ENCODE measurements at regions not wholly inside any gene's neighbourhood (a gene's known extent, or its start where the extent isn't known, plus 50 kb on each side); places are given as distances from the start of the nearest gene placed in this dataset.

DNA sequence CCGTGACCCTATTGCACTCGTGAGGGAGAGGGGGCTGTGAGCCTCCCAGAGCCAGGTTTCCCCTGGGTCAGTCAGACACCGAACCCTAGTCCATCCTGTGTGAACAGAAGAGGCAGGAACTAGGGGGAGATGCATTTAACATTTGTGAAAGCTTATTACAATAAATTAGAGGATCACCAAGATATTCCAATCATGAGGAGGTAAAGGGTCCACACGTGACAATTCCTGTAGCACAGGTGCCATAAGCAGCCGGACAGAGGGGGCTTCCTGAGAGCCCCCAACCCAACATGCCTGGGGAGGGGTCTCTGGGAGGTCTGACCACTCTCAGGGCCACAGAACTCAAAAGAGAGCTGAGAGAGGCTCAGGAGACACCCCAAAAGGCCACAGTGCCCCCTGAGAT lies 93.3 kb downstream of the KCNF1 start:
- TF ChIP-seq, protein P1, sequence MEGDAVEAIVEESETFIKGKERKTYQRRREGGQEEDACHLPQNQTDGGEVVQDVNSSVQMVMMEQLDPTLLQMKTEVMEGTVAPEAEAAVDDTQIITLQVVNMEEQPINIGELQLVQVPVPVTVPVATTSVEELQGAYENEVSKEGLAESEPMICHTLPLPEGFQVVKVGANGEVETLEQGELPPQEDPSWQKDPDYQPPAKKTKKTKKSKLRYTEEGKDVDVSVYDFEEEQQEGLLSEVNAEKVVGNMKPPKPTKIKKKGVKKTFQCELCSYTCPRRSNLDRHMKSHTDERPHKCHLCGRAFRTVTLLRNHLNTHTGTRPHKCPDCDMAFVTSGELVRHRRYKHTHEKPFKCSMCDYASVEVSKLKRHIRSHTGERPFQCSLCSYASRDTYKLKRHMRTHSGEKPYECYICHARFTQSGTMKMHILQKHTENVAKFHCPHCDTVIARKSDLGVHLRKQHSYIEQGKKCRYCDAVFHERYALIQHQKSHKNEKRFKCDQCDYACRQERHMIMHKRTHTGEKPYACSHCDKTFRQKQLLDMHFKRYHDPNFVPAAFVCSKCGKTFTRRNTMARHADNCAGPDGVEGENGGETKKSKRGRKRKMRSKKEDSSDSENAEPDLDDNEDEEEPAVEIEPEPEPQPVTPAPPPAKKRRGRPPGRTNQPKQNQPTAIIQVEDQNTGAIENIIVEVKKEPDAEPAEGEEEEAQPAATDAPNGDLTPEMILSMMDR (IDR thresholded peaks at IDR 0.05) = no peak
- Mint-ChIP-seq H3K36me3 (ENCODE audit: low read depth) (no peaks in the 10 kb centered on the region), H3K27ac (no peak overlapping the region), H3K27me3 (ENCODE audit: insufficient read depth) (peaks cover 19% of the 10 kb centered on the region), H3K4me1 (ENCODE audit: low read depth) (no peaks in the 10 kb centered on the region), H3K9me3 (peaks cover under 1% of the 10 kb centered on the region; the same call in 1 of the 2 replicates), H3K4me3 (no peak overlapping the region)
- DNase-seq = no peak

GRCh38 chr2:11006191-11006590 lies 94.5 kb downstream of the KCNF1 start:
- Mint-ChIP-seq H3K27ac (no peak overlapping the region), H3K27me3 (ENCODE audit: insufficient read depth) (peaks cover 29% of the 10 kb centered on the region), H3K4me1 (ENCODE audit: low read depth) (no peaks in the 10 kb centered on the region), H3K9me3 (peaks cover 13% of the 10 kb centered on the region), H3K4me3 (no peak overlapping the region), H3K36me3 (ENCODE audit: low read depth) (peaks cover 8% of the 10 kb centered on the region)
- TF ChIP-seq, protein P1 (IDR thresholded peaks at IDR 0.05) = no peak
- DNase-seq = no peak

- no peak for DNase-seq
- Mint-ChIP-seq H3K27me3 (ENCODE audit: insufficient read depth) (peaks cover 32% of the 10 kb centered on the region), H3K9me3 (peaks cover 27% of the 10 kb centered on the region), H3K27ac (no peak overlapping the region), H3K4me3 (no peak overlapping the region), H3K36me3 (ENCODE audit: low read depth) (peaks cover 14% of the 10 kb centered on the region), H3K4me1 (ENCODE audit: low read depth) (no peaks in the 10 kb centered on the region)
- TF ChIP-seq, protein P1 (IDR thresholded peaks at IDR 0.05) = no peak
These were observed 95.9 kb downstream of the KCNF1 start for GRCh38 chr2:11007331-11008264.

- no peaks in the 10 kb centered on the region for H3K4me1 Mint-ChIP-seq (ENCODE audit: low read depth)
- H3K27ac Mint-ChIP-seq = no peak overlapping the region
- peaks cover 30% of the 10 kb centered on the region for H3K9me3 Mint-ChIP-seq
- H3K27me3 Mint-ChIP-seq (ENCODE audit: insufficient read depth) = peaks cover 40% of the 10 kb centered on the region
- no peak for DNase-seq
- peaks cover 14% of the 10 kb centered on the region for H3K36me3 Mint-ChIP-seq (ENCODE audit: low read depth)
- TF ChIP-seq, protein P1 (IDR thresholded peaks at IDR 0.05) = no peak
- no peak overlapping the region for H3K4me3 Mint-ChIP-seq
These were observed 97.0 kb downstream of the KCNF1 start for GRCh38 chr2:11008773-11009172.

- Mint-ChIP-seq H3K9me3 (peaks cover 30% of the 10 kb centered on the region), H3K27me3 (ENCODE audit: insufficient read depth) (peaks cover 43% of the 10 kb centered on the region), H3K4me3 (no peak overlapping the region), H3K4me1 (ENCODE audit: low read depth) (no peaks in the 10 kb centered on the region), H3K36me3 (ENCODE audit: low read depth) (peaks cover 14% of the 10 kb centered on the region), H3K27ac (no peak overlapping the region)
- DNase-seq = no peak
- TF ChIP-seq, protein P1 (IDR thresholded peaks at IDR 0.05) = no peak
These were observed 97.4 kb downstream of the KCNF1 start for GRCh38 chr2:11009176-11009575.
